NB4 (cell line): ENCODE measurements at regions not wholly inside any gene's neighbourhood (a gene's known extent, or its start where the extent isn't known, plus 50 kb on each side); places are given as distances from the start of the nearest gene placed in this dataset.

Experiments used
- DNase-seq: peaks from one replicate; pipeline ENCODE4 v3.0.0; 2010; ENCODE audit warnings: low read depth
- H3K4me3 ChIP-seq: one replicate; pipeline ENCODE4 v1.5.1; 2011; ENCODE audit warnings: mild to moderate bottlenecking, low read depth, low read length, moderate library complexity
- MYC ChIP-seq: IDR thresholded peaks from 2 replicates; pipeline ENCODE4 v1.6.1; 2011; ENCODE audit warnings: low read depth, low read length
- POLR2A ChIP-seq: IDR thresholded peaks from 2 replicates; pipeline ENCODE4 v1.6.1; 2011; ENCODE audit warnings: mild to moderate bottlenecking; ENCODE audit not compliant: insufficient read length; ENCODE audit errors: extremely low read depth
- TF ChIP-seq, protein P1 (sequence below): IDR thresholded peaks from one replicate; pipeline ENCODE4 v1.5.1; 2012; ENCODE audit warnings: low read depth, low read length
- TF ChIP-seq, protein P2 (sequence below): IDR thresholded peaks from 2 replicates; pipeline ENCODE4 v1.6.1; 2011; ENCODE audit warnings: low read depth, low read length

DNA sequence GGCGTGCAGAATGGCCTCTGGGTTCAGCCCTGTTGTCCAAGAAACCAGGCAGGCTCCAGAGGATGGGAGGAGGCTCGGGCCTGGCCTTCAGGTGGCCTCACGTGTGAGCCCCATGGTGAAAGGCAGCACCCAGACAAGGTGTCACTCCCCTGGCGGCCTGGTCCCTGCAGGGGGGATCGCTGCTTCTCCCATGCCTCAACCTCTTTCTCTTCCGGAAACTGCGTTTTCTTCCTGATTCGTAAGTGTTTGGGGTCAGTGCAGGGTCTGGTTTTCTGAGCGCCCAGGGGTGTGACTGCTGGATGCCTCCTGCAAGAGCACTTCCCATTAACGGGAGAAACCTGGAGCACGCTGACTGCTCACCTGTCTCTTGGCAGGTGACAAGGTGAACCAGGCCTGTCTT, 70.0 kb upstream of the CIBAR2 start:
- DNase-seq: no peak
- H3K4me3 ChIP-seq: no peak overlapping the region
- TF ChIP-seq, protein P1, sequence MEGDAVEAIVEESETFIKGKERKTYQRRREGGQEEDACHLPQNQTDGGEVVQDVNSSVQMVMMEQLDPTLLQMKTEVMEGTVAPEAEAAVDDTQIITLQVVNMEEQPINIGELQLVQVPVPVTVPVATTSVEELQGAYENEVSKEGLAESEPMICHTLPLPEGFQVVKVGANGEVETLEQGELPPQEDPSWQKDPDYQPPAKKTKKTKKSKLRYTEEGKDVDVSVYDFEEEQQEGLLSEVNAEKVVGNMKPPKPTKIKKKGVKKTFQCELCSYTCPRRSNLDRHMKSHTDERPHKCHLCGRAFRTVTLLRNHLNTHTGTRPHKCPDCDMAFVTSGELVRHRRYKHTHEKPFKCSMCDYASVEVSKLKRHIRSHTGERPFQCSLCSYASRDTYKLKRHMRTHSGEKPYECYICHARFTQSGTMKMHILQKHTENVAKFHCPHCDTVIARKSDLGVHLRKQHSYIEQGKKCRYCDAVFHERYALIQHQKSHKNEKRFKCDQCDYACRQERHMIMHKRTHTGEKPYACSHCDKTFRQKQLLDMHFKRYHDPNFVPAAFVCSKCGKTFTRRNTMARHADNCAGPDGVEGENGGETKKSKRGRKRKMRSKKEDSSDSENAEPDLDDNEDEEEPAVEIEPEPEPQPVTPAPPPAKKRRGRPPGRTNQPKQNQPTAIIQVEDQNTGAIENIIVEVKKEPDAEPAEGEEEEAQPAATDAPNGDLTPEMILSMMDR: no peak
- TF ChIP-seq, protein P2, sequence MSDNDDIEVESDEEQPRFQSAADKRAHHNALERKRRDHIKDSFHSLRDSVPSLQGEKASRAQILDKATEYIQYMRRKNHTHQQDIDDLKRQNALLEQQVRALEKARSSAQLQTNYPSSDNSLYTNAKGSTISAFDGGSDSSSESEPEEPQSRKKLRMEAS: no peak
- TF ChIP-seq POLR2A (no peak), MYC (no peak)

DNA sequence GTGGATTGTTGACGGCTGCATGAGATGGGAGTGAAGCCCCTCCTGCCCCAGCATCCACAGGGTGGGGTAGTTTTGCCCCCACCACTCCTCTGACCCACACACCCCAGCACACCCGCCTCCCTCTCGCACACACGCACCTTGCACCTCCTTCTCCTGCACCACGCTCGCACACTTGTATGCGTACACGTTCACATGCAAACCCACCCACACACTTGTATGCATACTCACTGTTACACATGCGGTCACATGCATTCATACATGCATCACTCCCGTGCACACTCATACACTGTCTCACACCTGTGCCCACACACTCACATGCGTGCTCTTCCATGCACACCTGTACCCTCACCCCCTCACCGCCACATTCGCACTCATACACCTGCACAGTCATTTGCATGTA, 70.5 kb upstream of the CIBAR2 start:
- no peak for DNase-seq
- TF ChIP-seq POLR2A (no peak), MYC (no peak)
- TF ChIP-seq, protein P1: no peak
- TF ChIP-seq, protein P2: no peak
- no peak overlapping the region for H3K4me3 ChIP-seq

DNA sequence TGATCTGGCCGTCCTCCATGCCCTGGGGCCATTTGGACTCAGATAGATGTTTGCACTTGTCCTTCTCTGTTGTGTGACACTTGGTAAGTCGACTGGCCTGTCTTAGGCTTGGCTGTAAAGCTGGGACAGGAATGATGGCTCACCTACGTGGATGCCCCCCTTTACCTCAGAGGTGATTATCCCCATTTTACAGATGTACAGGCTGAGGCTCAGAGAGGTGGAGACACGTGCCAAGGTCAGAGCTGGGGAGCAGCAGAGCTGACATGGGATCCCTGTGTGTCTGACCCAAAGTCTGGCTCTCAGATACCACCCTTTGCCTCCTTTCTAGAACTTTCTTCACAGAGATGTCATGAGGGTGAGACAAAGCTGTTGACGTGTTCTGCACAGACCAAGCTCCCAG, 71.3 kb upstream of the CIBAR2 start:
- DNase-seq: no peak
- H3K4me3 ChIP-seq: no peak overlapping the region
- TF ChIP-seq POLR2A: no peak
- TF ChIP-seq, protein P1: no peak
- TF ChIP-seq, protein P2: no peak
- TF ChIP-seq MYC: no peak

DNA sequence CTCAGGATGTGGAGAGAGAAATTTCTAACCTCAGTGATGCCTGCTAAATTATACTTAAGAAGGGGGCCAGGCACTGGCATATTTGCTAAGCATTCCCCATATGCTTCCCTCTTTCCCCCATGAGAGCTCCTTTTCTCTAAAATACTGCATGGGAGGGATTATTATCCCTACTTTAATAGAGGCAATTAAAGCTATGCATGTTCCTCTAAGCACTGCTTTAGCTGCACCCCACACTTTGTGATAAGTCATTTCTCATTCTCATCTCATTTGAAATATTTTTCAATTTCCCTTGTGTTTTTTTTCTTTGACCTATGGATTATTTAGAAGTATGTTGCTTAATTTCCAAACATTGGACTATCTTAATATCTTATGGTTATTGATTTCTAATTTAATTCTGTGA, 72.1 kb upstream of the CIBAR2 start:
- no peak for DNase-seq
- TF ChIP-seq, protein P2: no peak
- TF ChIP-seq, protein P1: no peak
- no peak for TF ChIP-seq POLR2A
- H3K4me3 ChIP-seq: no peak overlapping the region

DNA sequence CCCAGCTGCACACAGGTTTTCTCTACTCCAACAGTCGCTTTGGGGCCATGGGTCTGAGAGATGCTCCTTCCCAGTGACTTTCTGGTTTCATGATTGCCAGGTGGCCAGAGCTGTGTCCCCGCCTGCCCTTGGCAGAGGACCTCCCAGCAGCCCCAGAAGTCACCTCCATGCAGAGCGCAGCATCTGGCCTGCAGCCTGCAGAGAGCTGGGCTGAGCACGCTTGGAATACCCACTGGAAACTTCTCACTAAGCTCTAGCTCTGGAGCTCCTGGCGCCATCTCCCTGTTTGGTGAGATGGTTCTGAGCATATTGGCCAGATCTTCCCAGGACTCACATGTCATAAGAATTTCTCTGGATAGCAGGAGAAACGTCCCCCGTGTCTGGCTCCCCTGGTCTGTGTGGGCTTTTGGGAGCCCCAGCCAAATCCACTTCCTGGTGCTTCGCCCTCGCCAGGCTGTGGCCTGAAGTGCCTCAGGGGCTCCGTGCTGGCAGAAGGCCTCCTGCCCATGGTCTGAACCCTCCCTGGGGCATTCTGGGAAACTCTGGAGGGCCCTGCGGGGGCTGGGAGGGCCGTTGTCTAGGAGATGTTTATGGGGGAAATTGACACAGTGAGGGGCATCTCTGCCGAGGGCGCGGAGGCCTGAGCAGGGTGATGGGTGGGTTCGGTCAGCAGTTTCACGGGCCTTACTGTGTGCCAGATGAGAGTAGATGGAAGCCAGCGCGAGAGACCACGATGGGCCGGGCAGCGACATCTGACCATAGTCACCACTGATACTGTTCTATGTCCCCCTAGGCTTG, 73.2 kb upstream of the CIBAR2 start:
- TF ChIP-seq MYC (no peak), POLR2A (no peak)
- TF ChIP-seq, protein P1: no peak
- TF ChIP-seq, protein P2: no peak
- DNase-seq: no peak
- no peak overlapping the region for H3K4me3 ChIP-seq
